NCI-H69 (cell line): ENCODE measurements at regions not wholly inside any gene's neighbourhood (a gene's known extent, or its start where the extent isn't known, plus 50 kb on each side); places are given as distances from the start of the nearest gene placed in this dataset.
"Not testable (repeated sequence)": the region's sequence is repeated elsewhere in the genome, so short reads cannot be mapped to it uniquely, and the experiment has no call there.

ENCODE experiments used
- DNase-seq: peaks from one replicate; lab custom pipeline; 2025; lab: John Stamatoyannopoulos, UW

DNA sequence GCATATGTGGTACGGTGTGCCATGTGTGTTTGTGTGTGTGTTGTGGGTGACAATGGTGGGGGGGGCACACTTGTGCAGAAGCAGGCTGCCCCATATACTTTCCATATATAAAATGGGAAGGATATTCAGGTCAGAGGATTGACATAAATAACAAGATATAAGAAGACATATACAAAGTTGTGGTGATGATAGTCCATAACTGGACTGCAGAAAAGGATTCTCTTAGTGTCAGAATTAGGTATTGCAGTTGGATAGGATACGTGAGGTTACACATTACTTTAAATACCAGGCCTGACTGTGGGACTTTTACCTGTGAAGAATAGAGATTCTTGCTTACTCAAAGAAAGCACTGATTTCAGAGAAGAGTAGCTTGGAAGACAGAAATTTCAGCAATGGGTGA is 1260.3 kb downstream of the EPHA7 start:
- DNase-seq = no peak

DNA sequence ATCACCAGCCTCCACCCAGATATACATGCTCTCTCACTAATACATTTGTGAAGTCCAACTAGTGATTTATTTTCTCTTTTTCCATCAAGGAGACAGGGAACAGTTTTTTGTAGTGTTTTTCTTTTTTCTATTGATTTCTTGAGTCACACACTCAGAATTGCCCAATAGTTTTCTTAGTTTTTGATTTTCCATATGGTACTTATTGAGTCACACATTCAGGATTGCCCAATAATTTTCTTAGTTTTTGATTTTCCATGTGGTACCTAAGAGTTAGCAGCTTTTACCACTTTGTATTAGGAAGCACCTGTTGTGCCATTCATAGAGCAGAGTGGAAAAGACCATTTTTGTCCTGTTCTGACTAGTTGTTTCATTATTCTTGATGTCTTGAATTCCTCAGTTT is 1268.8 kb downstream of the EPHA7 start:
- DNase-seq = no peak

DNA sequence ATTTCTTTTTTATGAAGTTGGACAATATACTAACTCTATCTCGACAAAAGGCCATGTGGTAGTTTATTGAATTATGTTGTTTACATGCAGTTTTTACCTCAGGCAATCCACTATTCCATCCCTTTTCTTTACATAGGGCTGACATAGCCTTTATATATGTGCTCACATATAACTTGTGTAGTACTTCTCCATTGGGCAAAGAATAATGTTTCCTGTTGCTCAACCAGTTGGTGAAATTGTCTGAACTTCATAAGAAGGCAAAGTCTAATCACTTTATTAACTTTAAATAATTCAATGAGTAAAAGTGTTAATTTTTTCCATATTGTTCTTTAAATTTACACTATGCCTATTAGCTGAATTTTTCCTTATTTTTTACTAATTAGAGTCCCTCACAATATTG is 1272.1 kb downstream of the EPHA7 start:
- DNase-seq = no peak

DNA sequence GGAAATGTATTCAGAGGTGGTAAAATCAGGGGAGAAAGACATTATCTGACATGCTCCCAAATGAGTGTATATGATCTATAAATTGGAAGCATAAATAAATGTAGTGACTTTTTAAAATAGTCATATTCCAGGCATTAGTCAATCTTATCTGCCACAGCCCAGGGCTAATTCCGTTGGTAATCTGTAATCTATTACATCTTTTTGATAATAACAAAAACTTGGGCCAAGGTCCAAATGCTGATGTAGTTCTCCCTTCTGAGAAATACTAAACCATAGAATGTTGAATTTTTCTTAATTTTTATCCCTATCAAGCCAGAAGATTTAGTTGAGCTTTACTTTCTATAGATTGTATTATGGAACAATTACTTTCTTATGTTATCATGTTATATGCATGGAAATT is 1279.8 kb downstream of the EPHA7 start:
- DNase-seq = no peak

DNA sequence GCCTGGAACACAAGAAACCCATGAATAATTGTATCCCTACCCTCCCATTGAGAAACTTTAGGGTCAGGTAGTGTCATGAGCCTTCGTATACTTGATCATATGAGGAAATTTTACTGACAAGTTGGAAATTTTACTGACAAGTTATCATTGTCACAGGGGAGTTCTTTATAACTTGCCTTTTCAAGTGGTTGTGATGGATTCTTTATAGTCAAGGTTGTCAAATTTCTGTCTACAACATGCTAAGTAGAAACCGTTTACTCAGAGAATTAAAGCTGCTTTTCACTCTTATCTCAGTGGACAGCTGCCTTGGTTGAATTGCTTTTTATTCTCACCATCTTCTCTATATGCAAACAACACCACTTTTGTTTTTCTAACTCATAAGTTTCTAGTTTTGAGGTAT is 1286.4 kb downstream of the EPHA7 start:
- no peak for DNase-seq

DNA sequence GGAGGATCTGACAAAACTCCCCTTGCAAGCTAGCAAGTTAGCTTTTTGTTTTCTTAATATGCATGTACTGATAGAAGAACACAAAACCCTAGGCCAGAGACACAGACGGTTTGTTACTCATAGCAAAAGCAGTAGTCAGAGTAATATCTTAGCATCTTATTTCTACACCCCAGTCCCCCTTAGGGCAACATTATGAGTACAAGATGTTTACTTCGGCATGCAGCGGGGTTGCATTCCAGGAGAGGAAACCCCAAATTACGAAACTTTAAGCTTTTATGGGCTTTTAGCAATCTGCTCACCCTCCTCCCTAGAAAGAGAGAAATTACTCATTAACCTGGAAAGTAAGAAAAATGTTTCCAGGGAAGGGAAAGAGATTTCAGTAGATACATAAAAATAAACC is 1286.9 kb downstream of the EPHA7 start:
- DNase-seq = no peak

DNA sequence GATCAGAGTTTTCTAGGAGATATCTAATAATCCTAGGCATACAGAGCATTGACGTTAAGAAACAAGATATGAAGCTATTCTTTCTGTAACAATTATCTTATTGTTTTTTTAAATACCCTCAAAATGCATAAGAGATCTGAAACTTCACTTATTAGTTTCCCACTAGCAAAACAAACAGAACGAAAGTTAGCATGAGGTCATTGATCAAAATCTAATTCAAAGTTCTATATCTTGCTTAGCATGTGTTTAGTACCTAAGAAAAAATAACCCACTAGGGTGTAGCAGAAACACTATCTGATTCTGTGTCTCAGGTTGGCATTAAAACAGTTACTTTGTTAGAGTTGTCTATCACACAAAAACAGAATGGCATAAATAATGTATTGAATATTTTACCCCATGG is 1288.4 kb downstream of the EPHA7 start:
- DNase-seq = no peak

DNA sequence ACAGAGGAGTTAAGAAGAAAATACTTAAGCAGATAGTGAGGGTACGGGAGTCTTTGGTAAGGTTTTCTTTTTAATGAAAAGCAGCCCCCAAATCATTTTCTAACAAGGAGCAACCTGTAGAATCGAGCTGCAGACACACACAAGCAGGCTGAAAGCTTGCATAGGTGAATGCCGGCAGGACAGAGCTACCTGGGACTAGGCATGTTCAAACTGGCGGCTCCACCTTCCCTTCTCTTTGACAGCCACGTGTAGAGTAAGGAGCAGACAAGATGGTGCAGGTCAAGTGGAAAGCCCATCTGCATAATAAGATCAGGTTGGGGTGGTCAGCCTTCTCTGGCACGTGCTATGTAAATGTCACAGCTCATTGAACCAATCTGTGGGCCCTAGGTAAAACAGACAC is 1292.4 kb downstream of the EPHA7 start:
- no peak for DNase-seq

DNA sequence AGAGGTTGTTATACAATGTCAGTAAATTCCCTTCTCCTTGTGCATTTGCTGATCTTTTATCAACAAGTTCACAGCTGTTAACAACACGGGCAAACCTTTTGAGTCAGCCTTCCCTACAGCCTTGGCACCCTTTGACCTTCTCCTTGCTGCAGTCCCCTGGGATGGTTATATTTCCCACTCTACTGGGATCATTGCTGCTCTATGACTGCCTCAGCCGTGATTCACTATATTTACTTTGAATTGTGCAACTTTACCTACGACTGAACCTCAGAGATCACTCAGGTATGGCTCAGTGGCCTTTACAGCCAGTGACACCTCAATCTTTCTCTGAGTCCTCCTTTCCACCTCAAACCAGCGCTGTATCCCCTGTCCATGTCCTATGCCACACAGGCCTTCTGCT is 1293.3 kb downstream of the EPHA7 start:
- DNase-seq = peak; percentile 34

DNA sequence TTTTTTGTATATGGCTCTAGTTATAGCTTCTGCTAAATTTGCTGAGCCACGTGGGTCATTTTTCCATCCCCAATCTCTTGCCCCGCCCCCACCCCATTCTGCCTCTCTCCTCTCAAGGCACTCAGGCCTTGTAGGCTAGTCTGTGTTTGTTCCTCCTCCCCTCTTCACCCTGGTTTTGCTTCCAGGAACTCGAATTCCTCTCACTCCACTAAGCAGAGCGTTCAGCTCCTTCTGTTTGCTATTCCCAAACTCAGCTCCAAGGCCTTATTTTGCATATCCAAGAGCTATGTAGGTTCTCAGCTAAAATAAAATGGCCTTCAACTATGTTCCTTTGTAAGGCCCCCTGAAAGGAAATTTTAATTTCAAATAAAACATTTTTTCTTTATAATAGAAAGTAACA is 1293.7 kb downstream of the EPHA7 start:
- DNase-seq = no peak

DNA sequence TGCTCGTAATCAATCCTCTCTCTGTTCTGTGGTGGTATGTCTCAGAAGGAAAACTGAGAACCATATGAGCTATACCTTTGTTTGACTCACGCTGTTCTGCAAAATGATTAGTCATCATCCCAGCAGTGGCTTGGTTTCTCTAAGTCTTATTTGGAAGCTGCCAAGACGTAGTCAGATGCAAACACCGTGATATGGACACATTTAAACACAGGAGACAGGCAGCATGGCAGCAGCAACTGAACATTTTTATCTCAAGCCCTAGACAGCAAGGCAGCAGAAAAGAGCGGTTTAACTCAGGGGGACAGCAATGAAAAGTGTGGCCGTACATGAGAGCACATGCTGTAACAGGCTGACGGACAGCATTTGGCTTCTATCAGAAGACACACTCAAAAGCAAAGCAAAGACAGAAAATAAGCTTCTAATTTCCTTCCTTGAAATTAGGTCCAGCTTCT is 1295.1 kb downstream of the EPHA7 start:
- peak; percentile 7 for DNase-seq

DNA sequence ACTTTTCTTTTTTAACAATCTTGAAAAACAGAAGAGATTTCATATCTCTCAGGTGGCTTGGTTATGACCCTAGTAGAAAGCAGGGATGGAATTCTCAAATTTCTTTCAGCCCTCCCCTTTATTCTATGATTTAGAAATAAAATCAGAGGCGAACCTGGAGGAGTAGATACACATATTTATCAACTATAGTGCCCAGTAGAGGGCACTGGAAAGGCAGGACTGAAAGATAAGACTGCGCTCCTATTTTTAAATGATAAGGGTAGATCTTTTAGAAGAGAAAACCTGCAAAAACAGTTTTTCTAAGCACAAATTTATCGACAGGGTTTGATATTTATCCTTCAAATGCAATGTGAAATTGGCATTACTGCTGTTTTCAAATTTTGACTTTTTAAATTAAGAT is 1296.6 kb downstream of the EPHA7 start:
- DNase-seq = peak; percentile 69

DNA sequence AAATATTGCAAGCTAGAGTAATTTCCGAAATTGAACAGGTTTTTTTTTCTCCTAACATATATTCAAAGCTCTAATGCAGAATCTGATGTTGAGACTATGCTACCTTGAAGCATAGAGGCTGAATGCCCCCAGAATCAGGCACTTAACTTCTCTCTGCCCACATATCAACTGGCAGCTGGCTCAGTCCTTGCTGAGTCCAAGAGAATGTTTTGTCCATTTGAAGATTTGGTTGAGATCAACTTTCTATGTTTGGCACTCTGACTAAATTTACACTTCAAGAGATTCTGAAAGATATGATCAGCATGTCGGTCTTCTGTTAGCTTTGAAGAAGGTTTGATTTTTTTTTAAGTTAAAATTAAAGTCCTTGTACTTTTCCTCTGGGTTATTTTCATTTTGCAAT is 1298.1 kb downstream of the EPHA7 start:
- no peak for DNase-seq

DNA sequence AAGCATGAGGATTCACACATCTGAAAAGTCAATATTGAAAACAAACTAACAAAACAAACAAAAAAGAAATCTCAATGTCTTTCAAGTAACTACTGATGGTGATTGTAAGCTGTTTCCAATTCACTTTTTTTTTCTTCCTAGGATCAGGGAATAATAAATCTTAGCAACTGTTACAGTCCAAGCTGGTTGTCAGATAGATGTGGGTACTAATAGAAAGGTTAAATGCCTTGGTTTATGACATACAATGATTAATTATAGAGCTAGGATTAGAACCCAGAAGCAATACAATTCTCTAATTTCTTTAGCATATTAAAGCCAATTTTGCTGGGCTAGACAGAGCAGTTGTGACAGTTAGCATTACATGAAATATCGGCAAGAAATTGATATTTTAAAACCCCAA is 1301.6 kb downstream of the EPHA7 start:
- no peak for DNase-seq

DNA sequence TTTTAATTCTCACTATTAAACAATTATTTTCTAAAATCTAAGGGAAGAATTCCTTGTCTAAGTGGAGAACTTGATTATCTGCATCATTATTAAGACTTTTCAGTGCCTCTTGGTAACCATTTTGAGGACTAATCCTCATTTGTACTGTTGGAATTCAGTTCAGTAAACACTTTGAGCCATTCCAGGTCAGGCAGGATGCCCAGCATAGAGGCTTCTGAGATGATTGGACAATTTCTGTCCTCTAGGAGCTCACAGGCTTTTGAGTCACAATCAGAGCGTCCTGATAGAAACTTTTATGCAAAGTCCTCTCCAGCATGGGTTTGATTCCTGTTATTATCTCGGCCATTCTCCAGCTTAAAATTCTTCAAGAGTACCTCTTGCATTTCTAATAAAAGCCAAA is 1304.6 kb downstream of the EPHA7 start:
- DNase-seq = peak; percentile 10

DNA sequence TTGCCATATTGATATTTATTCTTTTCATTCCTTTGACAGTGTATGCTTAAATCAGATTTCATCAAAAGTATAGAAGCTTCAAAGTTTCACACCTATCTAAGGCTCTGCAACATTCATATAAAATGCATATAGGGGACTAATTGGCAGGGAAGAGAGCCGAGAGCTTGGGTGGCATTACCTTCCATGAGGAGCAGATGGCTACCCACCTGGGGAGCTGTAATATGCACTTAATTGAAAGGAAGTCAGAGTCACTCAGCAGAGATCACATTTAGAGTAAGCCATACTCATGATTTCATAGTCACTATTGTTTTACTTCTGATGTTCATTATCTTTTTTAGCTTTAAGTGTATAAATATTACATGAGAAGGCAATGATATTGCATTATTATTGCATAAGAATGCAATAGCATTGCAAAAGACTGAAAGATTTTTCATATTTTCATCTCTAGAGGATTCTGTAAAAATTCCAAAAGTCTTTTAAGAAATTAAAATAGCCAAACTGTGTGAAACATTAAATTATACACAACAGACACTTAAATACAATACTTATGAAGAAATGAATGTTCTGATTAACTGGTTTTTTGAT is 1305.2 kb downstream of the EPHA7 start:
- peak; percentile 95 for DNase-seq

DNA sequence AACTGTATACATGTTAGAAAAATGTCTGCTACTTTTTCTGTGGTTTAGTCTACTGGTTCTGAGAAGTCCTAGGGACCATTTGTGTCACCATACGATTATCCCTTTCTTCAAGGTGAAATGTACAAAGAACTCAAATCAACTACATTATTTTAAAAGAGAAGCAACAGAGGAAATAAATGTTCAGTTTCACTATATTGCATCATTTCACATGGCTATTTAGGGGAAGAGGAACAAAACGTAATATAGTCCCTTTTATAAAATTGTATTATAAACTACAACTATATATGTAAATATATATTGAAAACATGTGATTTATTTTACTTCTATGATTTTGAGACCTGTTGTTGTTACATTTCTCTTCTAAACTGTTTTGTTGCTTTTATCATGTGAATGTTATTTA is 1308.0 kb downstream of the EPHA7 start:
- no peak for DNase-seq

DNA sequence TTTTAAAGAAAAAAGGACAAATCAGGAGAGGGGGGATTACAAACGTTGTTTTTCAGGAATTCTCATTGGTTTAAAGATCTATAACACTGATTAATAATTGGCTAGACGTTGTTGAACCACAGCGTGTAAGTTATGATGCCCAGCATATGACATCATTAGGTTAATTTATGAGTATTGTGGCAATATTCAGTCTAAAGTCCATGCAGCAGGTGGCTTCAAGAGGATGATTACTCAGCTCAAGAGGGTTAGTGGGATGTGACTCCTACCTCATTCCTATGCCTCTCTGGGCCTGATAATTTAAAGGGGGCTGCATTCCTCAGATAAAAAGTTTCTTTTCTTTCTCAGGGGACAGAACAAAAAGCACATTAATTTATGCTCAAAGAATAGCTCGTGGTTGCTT is 1309.0 kb downstream of the EPHA7 start:
- peak; percentile 78 for DNase-seq

DNA sequence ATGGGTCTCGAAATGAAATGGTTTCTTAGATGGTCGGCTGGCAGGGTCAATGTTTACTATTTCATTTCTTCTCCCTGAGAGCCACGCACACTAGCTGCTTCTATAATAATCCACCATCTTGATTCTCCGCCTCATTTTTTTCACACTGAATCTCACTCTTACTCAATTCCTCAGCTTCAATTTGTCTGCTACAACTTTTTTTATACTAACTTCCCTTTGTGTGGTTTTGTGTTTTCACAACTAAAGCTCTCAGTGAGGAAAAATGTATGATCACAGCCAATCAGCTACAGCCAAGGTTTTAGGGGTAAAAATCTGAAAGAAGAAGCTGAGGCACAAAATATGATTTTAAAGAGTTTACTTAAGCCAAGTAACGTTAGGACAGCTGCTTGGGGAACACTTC is 1309.4 kb downstream of the EPHA7 start:
- DNase-seq = no peak

DNA sequence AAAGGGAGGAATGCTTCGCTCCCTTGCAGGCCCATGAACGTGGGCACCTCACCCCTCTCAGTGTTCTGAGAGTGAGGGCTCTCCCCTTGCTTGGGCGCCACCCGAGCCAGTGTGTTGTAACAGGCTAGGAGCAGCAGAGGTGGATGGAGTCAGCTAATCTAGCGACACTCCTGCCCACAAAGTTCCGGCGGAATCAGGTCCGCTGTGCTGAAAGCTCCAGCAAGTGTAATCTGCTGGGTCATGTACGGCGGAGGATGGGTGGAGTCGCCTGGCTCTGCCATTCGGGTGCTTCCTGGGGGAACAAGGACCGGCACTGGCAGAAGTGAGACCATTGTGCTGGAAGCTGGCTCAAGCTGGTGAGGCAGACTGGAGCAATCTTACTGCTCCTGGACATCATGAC is 1310.1 kb downstream of the EPHA7 start:
- no peak for DNase-seq

DNA sequence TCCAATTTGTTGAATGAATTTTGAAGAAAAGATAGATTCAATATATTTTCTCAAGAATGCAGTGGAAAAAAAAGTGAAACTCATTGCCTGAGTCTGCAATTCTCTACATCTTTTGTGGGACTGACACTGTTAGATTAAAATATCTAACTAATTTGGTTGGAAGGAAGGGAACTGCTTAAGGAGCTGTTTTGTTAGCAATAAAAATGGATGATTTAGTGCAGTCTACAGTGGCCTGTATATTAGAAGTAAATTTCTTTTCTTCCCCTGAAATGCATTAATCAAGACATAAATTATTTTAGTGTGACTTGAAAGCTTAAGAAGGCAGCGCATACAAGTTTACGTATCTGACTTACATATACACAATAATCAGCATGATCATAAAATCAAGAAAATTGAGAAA is 1332.6 kb downstream of the EPHA7 start:
- no peak for DNase-seq

DNA sequence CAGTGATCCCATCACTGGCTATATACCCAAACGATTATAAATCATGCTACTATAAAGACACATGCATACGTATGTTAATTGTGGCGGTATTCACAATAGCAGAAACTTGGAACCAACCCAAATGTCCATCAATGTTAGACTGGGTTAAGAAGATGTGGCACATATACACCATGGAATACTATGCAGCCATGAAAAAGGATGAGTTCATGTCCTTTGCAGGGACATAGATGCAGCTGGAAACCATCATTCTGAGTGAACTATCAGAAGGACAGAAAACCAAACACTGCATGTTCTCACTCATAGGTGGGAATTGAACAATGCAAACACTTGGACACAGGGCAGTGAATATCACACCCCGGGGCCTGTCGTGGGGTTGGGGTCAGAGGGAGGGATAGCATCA is 1335.4 kb downstream of the EPHA7 start:
- DNase-seq = not testable (repeated sequence)

DNA sequence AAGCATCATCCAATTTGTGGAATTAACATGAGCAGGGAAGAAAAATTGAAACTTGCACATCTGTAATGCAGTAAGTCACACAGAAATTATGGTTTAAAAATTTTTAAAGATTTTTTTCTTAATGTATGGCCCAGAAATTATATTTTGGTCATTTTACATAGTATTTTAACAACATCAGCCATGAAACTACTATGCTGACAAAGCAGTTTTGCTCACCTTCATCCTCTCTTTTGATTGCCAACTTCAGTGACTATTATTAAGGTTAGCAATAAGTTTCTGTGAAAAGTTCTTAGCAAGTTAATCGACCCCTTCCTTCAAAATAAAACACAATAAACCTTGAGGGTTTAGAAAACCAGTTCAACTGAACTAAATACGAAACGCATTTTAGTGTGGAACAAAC is 1347.0 kb downstream of the EPHA7 start:
- DNase-seq = no peak

DNA sequence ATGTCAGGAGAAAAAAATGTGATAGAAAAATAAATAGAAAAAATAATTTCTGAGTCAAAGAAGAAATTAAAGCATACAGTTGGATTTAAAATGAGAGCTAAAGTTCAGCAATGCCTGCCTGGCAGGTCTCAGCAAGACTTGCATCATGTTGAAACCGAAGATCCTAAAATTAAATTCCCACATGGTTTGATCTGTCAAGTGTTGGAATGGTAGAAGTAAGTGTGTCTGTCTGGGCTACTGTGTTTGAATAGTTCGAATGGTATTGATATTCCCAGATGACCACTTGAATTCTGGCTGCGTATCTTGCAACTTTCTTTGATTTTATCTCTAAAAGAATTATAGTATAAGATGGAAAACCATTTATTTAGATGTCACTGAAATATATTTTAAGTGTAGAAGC is 1349.6 kb downstream of the EPHA7 start:
- DNase-seq = no peak

DNA sequence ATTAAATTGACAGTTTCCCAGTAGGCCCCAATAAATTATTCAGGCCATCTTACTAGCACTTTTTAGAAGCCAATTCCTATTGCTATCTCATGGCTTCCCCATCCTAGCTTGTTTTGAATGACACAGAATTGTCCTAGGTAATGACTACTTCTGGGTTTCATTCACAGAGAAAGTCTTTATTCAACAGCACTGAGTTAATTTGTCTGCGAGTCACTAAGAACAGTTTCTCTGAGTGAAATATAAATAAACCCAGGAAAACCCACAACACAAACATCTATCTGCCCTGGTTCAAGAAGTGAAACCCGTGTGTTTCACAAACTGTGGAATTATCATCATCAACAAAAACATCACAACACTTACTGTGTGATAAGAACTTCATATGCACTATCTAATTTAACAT is 1366.8 kb downstream of the EPHA7 start:
- DNase-seq = no peak
